ENCODE measurements at regions not wholly inside any gene's neighbourhood (a gene's known extent, or its start where the extent isn't known, plus 50 kb on each side); places are given as distances from the start of the nearest gene placed in this dataset.

GRCh38 chr14:101355284-101355683, 206.0 kb upstream of the DIO3 start:
- TF ChIP-seq POLR2AphosphoS5 (IDR thresholded peaks at IDR 0.05; ENCODE audit: low read depth, low read length) (no peak), TAF1 (IDR thresholded peaks at IDR 0.05; ENCODE audit: borderline replicate concordance, insufficient read depth, low read length) (no peak)

Measured in PFSK-1 (cell line).